HepG2 (cell line): ENCODE measurements at regions not wholly inside any gene's neighbourhood (a gene's known extent, or its start where the extent isn't known, plus 50 kb on each side); places are given as distances from the start of the nearest gene placed in this dataset.

Source experiments
- ATAC-seq: fragments of 200-7000 bp; cut with Tn5 transposase; 3 replicates; pipeline ENCODE4 v1.9.1; 2020; ENCODE audit warnings: mild to moderate bottlenecking, moderate library complexity
- BruUV-seq: library from RNA; stranded (reverse); fragments of 400-500 nt; replicated peaks from 2 replicates; lab custom pipeline; 2021; lab: Mats Ljungman, UMichigan
- CTCF ChIA-PET: fragments of 300-600 bp; formaldehyde crosslinking; extraction: SDS; loops from one replicate; lab custom pipeline; 2021; ENCODE audit warnings: low total read pairs, inconsistent platforms, low intra/inter-chr PET ratio; lab: Yijun Ruan, JAX
- POLR2A ChIA-PET: fragments of 350-600 bp; sonication (Branson Sonifier 250); formaldehyde crosslinking; loops from one replicate; lab custom pipeline; 2020; ENCODE audit warnings: antibody characterized with exemption, inconsistent platforms; lab: Yijun Ruan, JAX
- DNase-seq: peaks from one replicate; pipeline ENCODE4 v3.0.0-alpha.2; 2015; ENCODE audit warnings: low spot score
- FAIRE-seq: peaks from 3 replicates; lab custom pipeline; 2011; peaks lifted over from hg19 to GRCh38; lab: Jason Lieb, UNC
- H2AFZ ChIP-seq: one replicate; pipeline ENCODE4 v1.6.1; 2011; ENCODE audit warnings: low read length, inconsistent platforms
- H3K27ac ChIP-seq: fragments of 300-600 bp; 3 replicates; pipeline ENCODE4 v1.8.0; 2011; ENCODE audit warnings: mixed run types, mild to moderate bottlenecking, mixed read lengths, low read length, inconsistent platforms; ENCODE audit not compliant: insufficient read depth; ENCODE audit errors: extremely low read length
- H3K27me3 ChIP-seq, 2 experiments: fragments of 200-600 bp in 1 of 2; 2 replicates in 1 of 2; 3 replicates in 1 of 2; pipeline versions ENCODE4 v1.6.0 to v1.8.0; 2011; ENCODE audit warnings: low read length in 2 of 2, mild to moderate bottlenecking in 2 of 2, moderate library complexity in 2 of 2, inconsistent platforms in 1 of 2; ENCODE audit not compliant: insufficient read depth in 2 of 2, control insufficient read depth in 1 of 2
- H3K36me3 ChIP-seq, 2 experiments: fragments of 200-600 bp in 1 of 2; replicated peaks in 1 of 2; 2 replicates in 1 of 2; 3 replicates in 1 of 2; pipeline versions ENCODE4 v1.5.1 to v1.8.0; 2011; ENCODE audit warnings: low read length in 2 of 2, inconsistent platforms in 1 of 2; ENCODE audit not compliant: insufficient read depth in 2 of 2, control insufficient read depth in 1 of 2
- H3K4me1 ChIP-seq: 2 replicates; pipeline ENCODE4 v1.5.1; 2012; ENCODE audit warnings: low read length, inconsistent platforms; ENCODE audit not compliant: insufficient read depth
- H3K4me2 ChIP-seq: 2 replicates; pipeline ENCODE4 v1.6.0; 2011; ENCODE audit warnings: low read depth, low read length, inconsistent platforms
- H3K4me3 ChIP-seq, 3 experiments: fragments of 200-600 bp in 1 of 3; sonication (generic), shearing (Covaris generic) in 1 of 3; replicated peaks in 1 of 3; 2 replicates each; pipeline ENCODE4 v1.5.1; 2011 to 2016; ENCODE audit warnings: low read length in 3 of 3, inconsistent platforms in 2 of 3, low read depth in 2 of 3, mild to moderate bottlenecking in 2 of 3, control low read depth in 1 of 3, mixed read lengths in 1 of 3; ENCODE audit not compliant: insufficient read depth in 1 of 3
- H3K79me2 ChIP-seq: one replicate; pipeline ENCODE4 v1.6.1; 2011; ENCODE audit warnings: low read length, inconsistent platforms; ENCODE audit not compliant: insufficient read depth
- H3K9ac ChIP-seq: 2 replicates; pipeline ENCODE4 v1.6.0; 2011; ENCODE audit warnings: mild to moderate bottlenecking, low read depth, low read length, inconsistent platforms; ENCODE audit not compliant: insufficient read depth
- H3K9me3 ChIP-seq: 2 replicates; pipeline ENCODE4 v1.5.1; 2012; ENCODE audit warnings: mild to moderate bottlenecking, low read length
- H4K20me1 ChIP-seq: 2 replicates; pipeline ENCODE4 v1.6.0; 2011; ENCODE audit warnings: inconsistent platforms, mild to moderate bottlenecking, low read length, moderate library complexity; ENCODE audit not compliant: insufficient read depth
- AGO1 ChIP-seq: fragments of 200-400 bp; formaldehyde crosslinking; IDR thresholded peaks from 2 replicates; pipeline ENCODE4 v1.6.1; 2017; ENCODE audit warnings: mild to moderate bottlenecking, low read depth, low read length, moderate library complexity; ENCODE audit not compliant: poor library complexity, severe bottlenecking
- CENPBD1 ChIP-seq: sonication (generic); formaldehyde crosslinking; IDR thresholded peaks from 2 replicates; pipeline ENCODE4 v1.8.0; 2022; ENCODE audit warnings: missing genetic modification reagents, low read depth, mild to moderate bottlenecking, borderline replicate concordance
- GFI1 ChIP-seq: sonication (generic); formaldehyde crosslinking; IDR thresholded peaks from 2 replicates; pipeline ENCODE4 v1.5.0; 2020; ENCODE audit warnings: missing genetic modification reagents, mild to moderate bottlenecking, borderline replicate concordance
- KLF12 ChIP-seq: sonication (generic); formaldehyde crosslinking; IDR thresholded peaks from 2 replicates; pipeline ENCODE4 v1.4.0; 2020; ENCODE audit warnings: missing genetic modification reagents, borderline replicate concordance
- NR3C1 ChIP-seq: sonication (generic); formaldehyde crosslinking; IDR thresholded peaks from 2 replicates; pipeline ENCODE4 v1.4.0; 2020; ENCODE audit warnings: missing genetic modification reagents
- ZBTB7A ChIP-seq: sonication (generic); formaldehyde crosslinking; IDR thresholded peaks from 2 replicates; pipeline ENCODE4 v1.8.0; 2022; ENCODE audit warnings: mild to moderate bottlenecking, missing genetic modification reagents
- ZFP1 ChIP-seq: IDR thresholded peaks from 2 replicates; pipeline ENCODE4 v1.6.1; 2016
- ZKSCAN5 ChIP-seq: sonication (generic); formaldehyde crosslinking; IDR thresholded peaks from 2 replicates; pipeline ENCODE4 v1.5.1; 2020; ENCODE audit warnings: mild to moderate bottlenecking, missing genetic modification reagents
- ZNF274 ChIP-seq: sonication (generic); formaldehyde crosslinking; IDR thresholded peaks from 2 replicates; pipeline ENCODE4 v1.5.1; 2020; ENCODE audit warnings: mild to moderate bottlenecking, missing genetic modification reagents
- WGBS: methylation state at CpG from one replicate; pipeline ENCODE4 v1.1.6; 2017; ENCODE audit warnings: low lambda C conversion rate; 5-methylcytosine and 5-hydroxymethylcytosine counted together
- in situ Hi-C: cut with HindIII; loops from 2 replicates; pipeline ENCODE4 v1.10.0; 2017; ENCODE audit warnings: low pct_unique_long_range_greater_than_20kb; ENCODE audit not compliant: extremely low pct_ligation_motif_present
- intact Hi-C: fragments of 100-400 bp; cut with micrococcal nuclease; formaldehyde crosslinking; loops from one replicate; pipeline ENCODE4 v1.10.0; 2022; ENCODE audit not compliant: unreplicated experiment
- TF ChIP-seq, protein P1 (sequence below): sonication (generic); formaldehyde crosslinking; IDR thresholded peaks from 2 replicates; pipeline ENCODE4 v1.4.0; 2020; ENCODE audit warnings: mild to moderate bottlenecking, missing genetic modification reagents

DNA sequence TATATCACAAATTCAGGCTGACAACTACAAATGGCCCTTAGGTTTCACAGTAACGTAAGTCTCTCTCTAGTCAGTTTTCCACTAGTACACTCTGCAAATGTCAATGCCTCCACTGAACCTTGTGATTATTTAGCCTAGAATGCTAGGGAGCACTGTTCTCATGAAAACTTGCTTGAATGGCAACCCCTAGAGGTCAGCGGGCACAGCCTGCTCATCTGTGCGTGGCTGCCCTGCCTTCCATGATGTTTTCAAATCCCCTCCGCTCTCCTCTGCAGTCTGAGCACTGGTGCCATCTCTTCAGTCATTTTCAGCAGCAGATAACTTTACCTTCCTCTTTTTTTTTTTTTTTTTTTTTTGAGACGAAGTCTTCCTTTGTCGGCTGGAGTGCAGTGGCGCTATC lies 84.1 kb upstream of the GULP1 start:
- DNase-seq, result no peak
- no peaks in the 10 kb centered on the region for H3K4me1 ChIP-seq
- H3K27ac ChIP-seq, result no peak overlapping the region
- ChIA-PET CTCF (no interaction called here), POLR2A (no interaction called here)
- no peak overlapping the region for H3K9ac ChIP-seq
- no peak for TF ChIP-seq ZNF274 (CRISPR knock-in tag)
- no peak for TF ChIP-seq ZKSCAN5
- TF ChIP-seq AGO1, result no peak
- no peak for TF ChIP-seq ZFP1
- no peak for TF ChIP-seq GFI1 (CRISPR knock-in tag)
- no peak for TF ChIP-seq KLF12 (CRISPR knock-in tag)
- TF ChIP-seq, protein P1, sequence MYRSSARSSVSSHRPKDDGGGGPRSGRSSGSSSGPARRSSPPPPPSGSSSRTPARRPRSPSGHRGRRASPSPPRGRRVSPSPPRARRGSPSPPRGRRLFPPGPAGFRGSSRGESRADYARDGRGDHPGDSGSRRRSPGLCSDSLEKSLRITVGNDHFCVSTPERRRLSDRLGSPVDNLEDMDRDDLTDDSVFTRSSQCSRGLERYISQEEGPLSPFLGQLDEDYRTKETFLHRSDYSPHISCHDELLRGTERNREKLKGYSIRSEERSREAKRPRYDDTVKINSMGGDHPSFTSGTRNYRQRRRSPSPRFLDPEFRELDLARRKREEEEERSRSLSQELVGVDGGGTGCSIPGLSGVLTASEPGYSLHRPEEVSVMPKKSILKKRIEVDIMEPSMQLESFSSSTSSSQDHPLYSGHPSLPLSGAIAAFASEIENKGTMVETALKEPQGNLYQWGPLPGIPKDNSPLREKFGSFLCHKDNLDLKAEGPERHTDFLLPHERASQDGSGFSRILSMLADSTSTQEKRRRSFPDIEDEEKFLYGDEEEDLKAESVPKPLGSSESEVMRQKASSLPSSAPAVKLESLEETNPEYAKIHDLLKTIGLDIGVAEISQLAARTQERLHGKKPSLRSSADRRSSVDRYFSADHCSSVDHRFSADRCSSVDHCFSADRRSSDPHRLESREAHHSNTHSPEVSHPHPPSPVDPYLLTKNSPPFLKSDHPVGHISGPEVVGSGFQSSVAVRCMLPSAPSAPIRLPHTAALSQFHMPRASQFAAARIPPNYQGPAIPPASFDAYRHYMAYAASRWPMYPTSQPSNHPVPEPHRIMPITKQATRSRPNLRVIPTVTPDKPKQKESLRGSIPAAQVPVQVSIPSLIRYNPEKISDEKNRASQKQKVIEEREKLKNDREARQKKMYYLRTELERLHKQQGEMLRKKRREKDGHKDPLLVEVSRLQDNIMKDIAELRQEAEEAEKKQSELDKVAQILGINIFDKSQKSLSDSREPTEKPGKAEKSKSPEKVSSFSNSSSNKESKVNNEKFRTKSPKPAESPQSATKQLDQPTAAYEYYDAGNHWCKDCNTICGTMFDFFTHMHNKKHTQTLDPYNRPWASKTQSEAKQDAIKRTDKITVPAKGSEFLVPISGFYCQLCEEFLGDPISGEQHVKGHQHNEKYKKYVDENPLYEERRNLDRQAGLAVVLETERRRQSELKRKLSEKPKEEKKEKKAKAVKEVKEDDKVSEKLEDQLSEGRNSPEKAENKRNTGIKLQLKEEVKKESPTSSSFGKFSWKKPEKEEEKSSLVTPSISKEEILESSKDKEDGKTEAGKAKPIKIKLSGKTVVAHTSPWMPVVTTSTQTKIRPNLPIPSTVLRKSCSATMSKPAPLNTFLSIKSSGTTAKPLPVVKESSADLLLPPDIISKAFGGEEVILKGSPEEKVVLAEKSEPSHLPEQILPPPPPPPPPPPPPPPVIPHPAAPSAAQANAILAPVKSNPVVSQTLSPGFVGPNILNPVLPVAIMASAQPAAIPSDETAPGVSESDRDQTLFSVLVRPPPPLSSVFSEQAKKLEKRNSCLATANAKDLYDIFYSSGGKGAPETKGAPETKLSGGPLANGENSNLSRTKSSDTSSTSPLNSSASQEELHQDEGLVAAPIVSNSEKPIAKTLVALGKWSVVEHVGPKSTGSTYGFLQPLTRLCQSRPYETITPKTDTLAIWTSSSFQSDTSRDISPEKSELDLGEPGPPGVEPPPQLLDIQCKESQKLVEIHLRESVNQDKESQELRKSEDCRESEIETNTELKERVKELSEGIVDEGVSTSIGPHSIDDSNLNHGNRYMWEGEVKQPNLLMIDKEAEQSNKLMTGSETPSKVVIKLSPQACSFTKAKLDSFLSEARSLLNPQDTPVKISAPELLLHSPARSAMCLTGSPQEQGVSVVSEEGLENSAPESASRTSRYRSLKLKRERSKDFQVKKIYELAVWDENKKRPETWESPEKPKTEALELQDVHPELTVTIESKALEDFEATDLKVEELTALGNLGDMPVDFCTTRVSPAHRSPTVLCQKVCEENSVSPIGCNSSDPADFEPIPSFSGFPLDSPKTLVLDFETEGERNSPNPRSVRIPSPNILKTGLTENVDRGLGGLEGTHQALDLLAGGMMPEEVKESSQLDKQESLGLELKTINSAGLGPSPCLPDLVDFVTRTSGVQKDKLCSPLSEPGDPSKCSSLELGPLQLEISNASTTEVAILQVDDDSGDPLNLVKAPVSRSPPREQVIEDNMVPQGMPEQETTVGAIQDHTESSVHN (CRISPR knock-in tag), result no peak
- no peak for TF ChIP-seq CENPBD1 (CRISPR knock-in tag)
- TF ChIP-seq NR3C1 (CRISPR knock-in tag), result no peak
- no peak for TF ChIP-seq ZBTB7A (CRISPR knock-in tag)
- no peaks in the 10 kb centered on the region for H3K9me3 ChIP-seq
- ATAC-seq, result peak; percentile 61
- no peaks in the 10 kb centered on the region for H3K79me2 ChIP-seq
- no peak for FAIRE-seq
- 49% methylated on average over 7 of the region's 7 CpGs for WGBS
- H2AFZ ChIP-seq, result no peak overlapping the region
- H3K36me3 ChIP-seq, result no peaks in the 10 kb centered on the region
- H4K20me1 ChIP-seq, result no peaks in the 10 kb centered on the region
- no peak overlapping the region for H3K4me2 ChIP-seq
- intact Hi-C loops, result no loop called here
- no peak overlapping the region for H3K4me3 ChIP-seq
- BruUV-seq, result no TSS peak
- in situ Hi-C loops, result no loop called here
- no peaks in the 10 kb centered on the region for H3K27me3 ChIP-seq
